Natural killer cell treated with Interleukin-12 subunit alpha and Interleukin-12 subunit beta and Interleukin-15 and Interleukin-18, amount 100 ng/mL, for 72 hours (primary cell): ENCODE measurements at regions not wholly inside any gene's neighbourhood (a gene's known extent, or its start where the extent isn't known, plus 50 kb on each side); places are given as distances from the start of the nearest gene placed in this dataset.

Experiments
- ATAC-seq, 2 donors: fragments of 150-1000 bp; cut with Tn5 transposase in 1 of 2; sonication (Bioruptor Pico), chemical (Tn5 transposase) in 1 of 2; 2 replicates each; pipeline ENCODE4 v1.10.0; 2021
- DNase-seq: peaks from one replicate; pipeline ENCODE4 v3.0.0; 2022; ENCODE audit warnings: low spot score
- H3K27ac Mint-ChIP-seq, 2 donors: 1 replicate in 1 of 2; 2 replicates in 1 of 2; pipeline ENCODE4 v1.8.0; 2022; ENCODE audit warnings: mixed read lengths in 2 of 2, mild to moderate bottlenecking in 1 of 2, moderate library complexity in 1 of 2
- H3K27me3 Mint-ChIP-seq, 2 donors: 1 replicate in 1 of 2; 2 replicates in 1 of 2; pipeline ENCODE4 v1.8.0; 2022; ENCODE audit warnings: mixed read lengths in 2 of 2
- H3K36me3 Mint-ChIP-seq: one replicate; pipeline ENCODE4 v1.8.0; 2022; ENCODE audit warnings: mixed read lengths
- H3K4me1 Mint-ChIP-seq, 2 donors: 1 replicate in 1 of 2; 2 replicates in 1 of 2; pipeline ENCODE4 v1.8.0; 2022; ENCODE audit warnings: low read depth in 2 of 2, mixed read lengths in 2 of 2, mild to moderate bottlenecking in 1 of 2
- H3K4me3 Mint-ChIP-seq: one replicate; pipeline ENCODE4 v1.8.0; 2022; ENCODE audit warnings: mixed read lengths
- H3K9me3 Mint-ChIP-seq: 2 replicates; pipeline ENCODE4 v1.8.0; 2022; ENCODE audit warnings: mixed read lengths

DNA sequence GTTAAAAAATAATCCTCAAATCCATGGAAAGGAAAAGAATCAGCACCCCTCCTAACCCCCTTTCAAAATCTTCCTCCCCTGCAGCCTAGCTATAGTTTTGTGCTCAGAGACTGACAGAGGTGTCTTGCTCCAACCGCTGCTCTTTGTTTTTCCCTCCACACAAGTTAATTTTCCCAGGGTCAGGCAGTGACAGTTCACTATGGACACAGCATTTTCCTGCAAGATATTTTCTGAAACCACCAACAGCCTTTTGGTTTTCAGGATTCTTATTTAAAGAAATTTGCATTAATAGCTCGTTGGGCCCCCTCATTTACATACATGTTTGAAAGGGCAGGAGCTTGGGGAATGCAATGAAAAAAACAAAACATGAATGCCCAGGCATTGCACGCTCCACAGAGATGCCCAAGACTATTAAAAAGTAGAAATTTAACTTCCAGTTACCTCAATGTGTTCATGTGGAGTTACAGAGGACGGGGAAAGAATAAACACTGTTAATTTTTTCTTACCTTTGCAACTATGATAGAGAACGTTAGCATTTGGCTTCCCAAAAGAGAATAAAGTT, 71.4 kb upstream of the CXCR4 start:
- H3K27me3 Mint-ChIP-seq: no peaks in the 10 kb centered on the region
- DNase-seq (no peak), ATAC-seq (no peak)
- H3K27ac Mint-ChIP-seq: no peak overlapping the region
- no peaks in the 10 kb centered on the region for H3K9me3 Mint-ChIP-seq
- H3K36me3 Mint-ChIP-seq: no peaks in the 10 kb centered on the region
- H3K4me1 Mint-ChIP-seq: no peaks in the 10 kb centered on the region
- H3K4me3 Mint-ChIP-seq: no peak overlapping the region

DNA sequence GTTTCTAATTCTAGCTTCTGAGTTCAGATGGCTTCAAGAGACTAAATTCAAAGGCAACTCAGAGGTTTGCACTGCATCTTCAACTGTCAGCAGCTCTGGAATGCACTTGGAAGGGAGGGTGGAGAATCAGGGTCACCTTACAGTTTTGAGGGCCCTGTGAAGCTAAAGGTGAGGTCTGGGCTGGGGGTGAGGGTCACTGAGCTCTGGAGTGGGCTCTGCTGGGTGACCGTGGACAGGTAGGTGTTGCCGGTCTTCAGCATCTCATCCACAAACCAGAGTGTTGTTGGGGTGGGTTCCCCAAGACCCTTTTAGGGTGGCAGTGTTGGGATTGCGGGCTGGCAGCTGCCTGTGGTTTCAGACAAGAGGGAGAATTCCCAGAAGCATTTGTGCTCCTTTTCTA, 70.1 kb upstream of the CXCR4 start:
- no peak overlapping the region for H3K4me3 Mint-ChIP-seq
- no peaks in the 10 kb centered on the region for H3K27me3 Mint-ChIP-seq
- H3K9me3 Mint-ChIP-seq: no peaks in the 10 kb centered on the region
- H3K36me3 Mint-ChIP-seq: no peaks in the 10 kb centered on the region
- H3K4me1 Mint-ChIP-seq: no peaks in the 10 kb centered on the region
- DNase-seq (no peak), ATAC-seq (no peak)
- H3K27ac Mint-ChIP-seq: no peak overlapping the region

DNA sequence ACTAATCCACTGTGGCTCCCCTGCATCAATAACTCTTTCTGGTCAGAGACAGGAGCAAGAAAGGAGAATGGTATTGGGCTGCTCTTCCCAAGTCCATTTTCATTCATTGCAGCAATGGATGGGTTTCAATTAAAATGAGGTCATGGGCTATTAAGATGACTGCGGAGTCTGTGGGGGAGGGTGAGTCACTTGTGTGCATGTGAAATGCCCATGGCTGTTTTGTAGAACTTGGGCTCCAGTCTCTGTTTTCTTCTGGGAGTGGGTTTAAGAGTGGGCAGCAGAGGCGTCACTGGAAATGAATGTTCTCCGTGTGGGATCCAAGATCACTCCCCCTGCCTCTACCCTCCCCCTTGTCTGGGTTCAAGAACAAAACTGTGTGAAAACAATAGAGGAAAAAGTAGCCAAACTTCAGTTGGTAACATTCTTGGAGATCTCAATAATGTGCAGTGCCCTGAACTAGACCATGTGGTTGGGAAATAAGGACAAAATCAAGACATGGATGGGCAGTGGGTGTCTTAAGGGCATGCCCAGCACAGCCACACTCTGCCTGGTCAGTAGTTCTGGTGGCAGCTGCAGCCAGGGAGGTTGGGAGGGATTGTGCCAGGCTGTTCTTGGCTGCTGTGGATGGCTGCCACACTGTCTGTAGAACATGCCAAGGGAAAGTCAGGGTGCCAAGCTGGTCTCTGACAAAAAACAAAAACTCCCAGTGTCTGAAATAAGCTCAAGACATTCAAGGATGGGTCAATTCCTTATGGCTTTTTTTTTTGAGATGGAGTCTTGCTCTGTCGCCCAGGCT, 68.2 kb upstream of the CXCR4 start:
- no peaks in the 10 kb centered on the region for H3K9me3 Mint-ChIP-seq
- ATAC-seq: no peak
- no peaks in the 10 kb centered on the region for H3K4me1 Mint-ChIP-seq
- H3K27ac Mint-ChIP-seq: no peak overlapping the region
- DNase-seq: no peak
- H3K36me3 Mint-ChIP-seq: no peaks in the 10 kb centered on the region
- no peak overlapping the region for H3K4me3 Mint-ChIP-seq
- no peaks in the 10 kb centered on the region for H3K27me3 Mint-ChIP-seq

DNA sequence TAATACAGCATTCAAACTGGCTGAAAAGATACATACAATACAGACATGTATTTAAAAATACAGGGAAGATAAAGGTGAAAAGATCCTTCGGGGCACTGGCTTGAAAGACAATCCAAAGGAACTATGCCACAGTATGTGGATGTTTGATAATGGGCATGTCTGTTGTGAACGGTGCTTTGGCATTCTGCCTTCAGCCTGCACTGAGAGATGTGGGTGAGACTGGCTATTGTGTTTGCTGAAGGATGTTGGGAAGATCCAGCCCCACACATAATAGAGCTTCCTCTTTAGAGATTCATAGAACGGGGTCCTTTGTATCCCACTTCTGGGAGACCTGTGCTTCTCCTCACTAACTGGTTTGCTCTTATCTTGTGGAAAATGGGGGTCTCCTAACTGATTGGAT, 65.1 kb upstream of the CXCR4 start:
- Mint-ChIP-seq H3K36me3 (no peaks in the 10 kb centered on the region), H3K4me3 (no peak overlapping the region), H3K9me3 (no peaks in the 10 kb centered on the region), H3K4me1 (no peaks in the 10 kb centered on the region), H3K27ac (peak overlapping the region in 1 of 2 donors; percentile 10), H3K27me3 (no peaks in the 10 kb centered on the region)
- ATAC-seq (no peak), DNase-seq (no peak)

DNA sequence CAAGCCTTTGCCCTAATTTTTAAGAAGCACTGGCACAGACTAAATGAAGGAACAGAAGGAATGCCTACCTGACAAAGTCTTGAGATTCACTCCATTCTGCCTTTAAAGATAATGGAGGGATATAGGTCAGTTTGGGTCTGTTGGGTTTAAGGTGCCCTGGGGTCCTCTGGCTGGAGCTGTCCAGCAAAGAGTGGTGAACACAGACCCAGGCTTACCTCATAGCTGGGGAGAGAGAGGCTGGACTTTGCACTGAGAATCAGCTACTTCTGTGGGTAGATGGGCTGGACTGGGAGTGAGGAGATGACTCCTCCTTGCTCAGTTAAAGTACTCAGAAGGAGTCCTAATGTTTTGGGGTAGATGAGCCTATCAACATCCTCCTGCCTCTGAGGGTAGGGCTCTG, 64.4 kb upstream of the CXCR4 start:
- peak overlapping the region in 1 of 2 donors; percentile 10 for H3K27ac Mint-ChIP-seq

DNA sequence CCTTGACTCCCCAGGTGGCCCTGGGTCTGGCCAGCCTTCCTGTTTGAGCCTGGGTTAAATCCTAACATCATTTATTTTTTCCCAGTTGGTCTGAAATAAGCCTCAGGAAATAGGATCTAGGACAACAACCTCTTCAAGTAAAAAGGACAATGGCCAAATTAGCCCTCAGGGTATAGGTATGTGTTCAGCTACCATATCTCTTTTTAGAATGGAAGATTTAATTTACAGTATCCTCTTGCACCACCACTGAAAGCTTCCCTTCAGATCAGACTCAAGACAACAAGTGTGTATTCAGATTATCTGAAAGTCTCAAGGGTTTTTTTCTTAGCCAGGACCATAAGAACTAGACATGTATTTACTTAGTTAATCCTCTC, 61.6 kb upstream of the CXCR4 start:
- Mint-ChIP-seq H3K9me3 (no peaks in the 10 kb centered on the region), H3K4me3 (no peak overlapping the region), H3K4me1 (peaks cover 0 to 2% of the 10 kb centered on the region in 2 donors), H3K36me3 (no peaks in the 10 kb centered on the region), H3K27me3 (no peaks in the 10 kb centered on the region), H3K27ac (no peak overlapping the region)
- no peak for ATAC-seq
- DNase-seq: no peak

More for the DNA sequence above, 64.4 kb upstream of the CXCR4 start:
- no peaks in the 10 kb centered on the region for H3K4me1 Mint-ChIP-seq
- ATAC-seq (no peak), DNase-seq (no peak)
- no peaks in the 10 kb centered on the region for H3K36me3 Mint-ChIP-seq
- no peaks in the 10 kb centered on the region for H3K27me3 Mint-ChIP-seq
- H3K4me3 Mint-ChIP-seq: no peak overlapping the region
- H3K9me3 Mint-ChIP-seq: no peaks in the 10 kb centered on the region

DNA sequence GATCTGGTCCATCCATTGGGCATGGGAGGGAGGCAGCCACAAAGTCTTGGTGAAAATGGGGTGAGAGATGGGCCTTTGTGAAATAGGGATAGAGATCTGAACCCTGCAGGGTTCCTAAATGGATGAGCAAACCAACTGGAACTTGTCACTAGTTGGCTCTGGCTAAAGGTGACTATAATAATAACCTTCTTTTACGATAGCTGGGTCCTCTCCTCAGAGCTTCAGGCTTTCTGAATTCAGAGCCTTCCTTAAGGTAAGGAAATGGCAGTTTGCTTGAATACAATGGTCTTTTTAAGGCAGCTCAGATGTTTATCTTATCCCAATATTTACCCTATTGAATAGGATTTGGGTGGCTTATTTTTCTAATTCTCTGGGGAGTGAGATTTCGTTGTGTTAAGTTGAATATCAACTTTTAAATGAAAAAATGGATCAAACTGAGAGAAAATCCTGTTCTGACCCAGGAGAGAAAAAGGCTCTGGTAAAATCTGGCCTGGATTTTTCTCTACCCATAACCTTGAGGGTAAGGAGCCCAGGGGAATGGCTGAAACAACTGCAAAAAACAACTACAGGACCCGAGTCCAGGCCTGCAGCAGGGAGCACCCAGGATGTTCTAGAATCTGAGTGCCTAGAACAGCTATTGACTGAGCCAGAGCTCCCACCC, 61.1 kb upstream of the CXCR4 start:
- Mint-ChIP-seq H3K27ac (no peak overlapping the region), H3K4me3 (no peak overlapping the region), H3K27me3 (no peaks in the 10 kb centered on the region), H3K4me1 (peaks cover 0 to 2% of the 10 kb centered on the region in 2 donors), H3K9me3 (no peaks in the 10 kb centered on the region), H3K36me3 (no peaks in the 10 kb centered on the region)
- no peak for ATAC-seq
- no peak for DNase-seq

DNA sequence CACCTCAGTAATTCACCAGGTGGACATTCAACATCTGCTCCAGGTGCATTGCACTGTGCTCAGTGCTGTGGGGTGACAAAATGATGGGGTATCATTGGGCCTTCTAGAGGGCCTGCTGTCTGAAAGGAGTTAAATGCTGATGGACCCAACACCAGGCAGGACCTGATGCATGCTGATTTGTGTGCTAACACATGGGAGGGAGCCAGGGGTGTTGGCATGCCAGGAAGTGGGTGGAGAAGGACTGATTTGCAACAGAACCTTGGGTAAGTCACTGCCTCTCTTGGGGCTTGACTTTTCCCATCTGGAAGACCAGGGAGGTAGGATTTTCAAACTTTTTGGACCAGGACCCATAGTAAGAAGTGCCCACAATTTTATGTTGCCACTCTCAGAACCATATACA, 57.9 kb upstream of the CXCR4 start:
- ATAC-seq: no peak
- no peaks in the 10 kb centered on the region for H3K9me3 Mint-ChIP-seq
- H3K4me3 Mint-ChIP-seq: no peak overlapping the region
- H3K27me3 Mint-ChIP-seq: peaks cover 0 to 6% of the 10 kb centered on the region in 2 donors
- H3K4me1 Mint-ChIP-seq: peaks cover 5% of the 10 kb centered on the region in 2 donors
- no peak for DNase-seq
- no peak overlapping the region for H3K27ac Mint-ChIP-seq
- no peaks in the 10 kb centered on the region for H3K36me3 Mint-ChIP-seq

DNA sequence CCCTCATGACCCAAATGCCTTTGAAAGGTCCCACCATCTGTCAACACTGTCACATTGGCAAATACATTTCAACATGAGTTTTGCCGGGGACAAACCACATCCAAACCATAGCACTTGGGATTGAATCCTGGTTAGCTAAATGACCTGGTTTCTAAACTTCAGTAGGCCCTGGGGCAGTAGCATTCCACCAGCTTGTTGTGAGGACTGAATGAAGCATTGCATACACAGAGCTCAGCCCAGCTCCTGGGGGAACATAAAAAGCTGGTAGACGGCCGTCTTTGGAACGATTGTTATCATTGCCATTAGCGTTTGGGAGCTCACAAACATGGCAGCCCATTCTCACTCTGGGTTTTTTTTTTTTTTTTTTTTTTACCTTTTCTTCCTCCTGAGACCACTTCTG, 57.5 kb upstream of the CXCR4 start:
- no peak overlapping the region for H3K27ac Mint-ChIP-seq
- no peaks in the 10 kb centered on the region for H3K36me3 Mint-ChIP-seq
- H3K4me3 Mint-ChIP-seq: no peak overlapping the region
- DNase-seq (no peak), ATAC-seq (no peak)
- peaks cover 0 to 6% of the 10 kb centered on the region in 2 donors for H3K27me3 Mint-ChIP-seq
- H3K4me1 Mint-ChIP-seq: peaks cover 5% of the 10 kb centered on the region in 2 donors
- no peaks in the 10 kb centered on the region for H3K9me3 Mint-ChIP-seq

DNA sequence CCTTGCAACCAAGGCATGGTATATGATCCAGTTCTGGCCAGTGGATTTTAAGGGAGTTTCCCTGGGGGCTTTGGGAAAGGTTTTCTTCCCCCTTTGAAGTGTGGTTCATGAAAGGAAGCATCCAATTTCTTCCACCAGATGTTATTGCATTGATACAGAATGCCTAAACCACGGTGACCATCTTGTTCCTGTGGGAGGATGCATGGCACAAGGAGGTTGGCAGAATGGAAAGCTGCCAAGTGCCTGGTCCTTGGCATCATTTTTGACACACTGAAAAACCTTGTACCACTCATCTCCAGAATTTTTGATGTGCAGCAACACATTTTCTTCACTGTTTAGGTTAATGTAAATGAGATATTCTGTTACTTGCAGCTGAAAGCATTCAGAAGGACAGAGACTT, 55.2 kb upstream of the CXCR4 start:
- DNase-seq (no peak), ATAC-seq (no peak)
- Mint-ChIP-seq H3K4me3 (no peak overlapping the region), H3K27me3 (peaks cover 0 to 6% of the 10 kb centered on the region in 2 donors), H3K27ac (no peak overlapping the region), H3K4me1 (peaks cover 5% of the 10 kb centered on the region in 2 donors), H3K36me3 (no peaks in the 10 kb centered on the region), H3K9me3 (no peaks in the 10 kb centered on the region)

DNA sequence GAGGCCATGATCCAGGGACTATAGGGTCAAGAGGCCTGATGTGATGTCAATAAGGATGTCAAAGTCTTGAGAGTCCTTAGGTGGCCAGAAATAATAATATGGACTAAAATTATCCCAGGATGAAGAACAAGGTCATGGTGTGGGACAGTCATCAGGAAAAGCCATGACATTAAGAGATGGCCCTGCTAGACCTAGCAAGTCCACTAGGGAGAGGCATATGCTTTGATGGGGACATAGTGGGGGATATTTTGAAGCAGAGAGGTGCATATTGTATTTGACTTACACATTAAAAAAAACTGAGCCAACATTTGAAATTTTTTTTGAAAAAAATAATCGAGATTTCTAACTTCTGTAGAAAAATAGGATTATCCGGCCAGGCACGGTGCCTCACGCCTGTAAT, 53.3 kb upstream of the CXCR4 start:
- H3K36me3 Mint-ChIP-seq: no peaks in the 10 kb centered on the region
- ATAC-seq (no peak), DNase-seq (no peak)
- H3K27ac Mint-ChIP-seq: no peak overlapping the region
- peaks cover 5 to 11% of the 10 kb centered on the region in 2 donors for H3K27me3 Mint-ChIP-seq
- no peaks in the 10 kb centered on the region for H3K9me3 Mint-ChIP-seq
- peaks cover 5% of the 10 kb centered on the region in 2 donors for H3K4me1 Mint-ChIP-seq
- no peak overlapping the region for H3K4me3 Mint-ChIP-seq

DNA sequence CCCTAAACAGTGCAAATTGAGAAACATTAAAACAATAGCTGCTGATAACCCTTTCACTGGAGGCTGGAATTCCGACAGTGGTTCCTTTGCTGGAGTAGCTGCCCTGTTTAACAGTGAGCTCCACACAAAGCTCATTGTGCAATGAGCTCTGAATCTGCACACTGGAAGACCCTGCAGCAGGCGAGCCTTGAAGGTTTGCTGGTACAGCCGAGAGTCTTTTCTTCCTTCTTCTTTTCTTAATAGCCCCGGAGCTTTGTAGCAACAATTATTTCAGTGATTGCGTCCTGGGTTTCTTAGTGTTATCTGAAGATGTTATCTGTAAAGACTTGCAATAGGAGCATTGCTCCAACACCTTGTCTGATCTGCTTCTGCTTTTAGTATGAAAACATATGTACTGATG, 50.8 kb upstream of the CXCR4 start:
- Mint-ChIP-seq H3K4me1 (peaks cover 5% of the 10 kb centered on the region in 2 donors), H3K9me3 (no peaks in the 10 kb centered on the region), H3K27ac (no peak overlapping the region), H3K36me3 (no peaks in the 10 kb centered on the region), H3K4me3 (no peak overlapping the region), H3K27me3 (peaks cover 5 to 11% of the 10 kb centered on the region in 2 donors)
- no peak for DNase-seq
- no peak for ATAC-seq

DNA sequence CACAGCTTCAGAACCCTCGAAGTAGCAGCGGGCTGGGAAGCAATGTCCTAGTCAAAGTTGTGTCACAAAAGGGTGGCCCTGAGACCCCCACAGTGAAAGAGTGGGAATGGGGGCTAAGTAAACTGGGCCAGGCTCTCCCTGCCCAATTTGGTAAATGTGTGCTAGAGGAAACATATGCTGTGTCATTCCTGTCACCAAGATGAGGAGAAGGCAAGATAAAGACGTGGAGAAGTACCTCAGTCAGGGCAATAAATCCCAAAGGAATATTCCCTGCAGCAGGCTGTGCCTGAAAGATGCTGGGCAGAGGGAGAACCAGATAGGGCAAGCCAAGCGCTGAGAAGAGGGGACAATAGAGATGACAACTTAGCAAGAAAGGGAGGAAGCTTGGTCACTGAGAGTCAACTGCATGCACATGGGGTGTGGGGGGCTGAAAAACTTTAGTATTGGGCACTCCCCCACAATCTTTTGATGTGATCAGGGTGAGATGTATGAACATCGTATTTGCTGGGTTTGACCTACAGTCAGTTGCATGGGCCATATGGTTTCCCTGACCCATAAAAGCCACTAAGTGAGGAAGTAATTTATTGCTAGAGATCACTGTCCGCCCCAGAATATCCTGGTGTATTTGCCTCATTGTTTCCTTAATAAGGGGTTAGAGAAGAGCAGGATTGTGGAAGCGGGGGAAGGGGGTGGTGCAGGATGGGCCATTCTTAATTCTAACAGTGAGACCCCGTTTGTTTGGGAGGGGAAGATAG, 49.9 kb upstream of the CXCR4 start:
- DNase-seq: no peak
- Mint-ChIP-seq H3K36me3 (no peaks in the 10 kb centered on the region), H3K4me1 (peaks cover 5 to 7% of the 10 kb centered on the region in 2 donors), H3K4me3 (no peak overlapping the region), H3K27me3 (peaks cover 5 to 11% of the 10 kb centered on the region in 2 donors), H3K27ac (no peak overlapping the region), H3K9me3 (no peaks in the 10 kb centered on the region)
- ATAC-seq: no peak
